ENCODE measurements at regions not wholly inside any gene's neighbourhood (a gene's known extent, or its start where the extent isn't known, plus 50 kb on each side); places are given as distances from the start of the nearest gene placed in this dataset.
"Not testable (repeated sequence)": the region's sequence is repeated elsewhere in the genome, so short reads cannot be mapped to it uniquely, and the experiment has no call there.

- DNase-seq, result not testable (repeated sequence)
Observed at GRCh38 chr1:95797761-95798160, 563.8 kb downstream of the RWDD3 start.

DNA sequence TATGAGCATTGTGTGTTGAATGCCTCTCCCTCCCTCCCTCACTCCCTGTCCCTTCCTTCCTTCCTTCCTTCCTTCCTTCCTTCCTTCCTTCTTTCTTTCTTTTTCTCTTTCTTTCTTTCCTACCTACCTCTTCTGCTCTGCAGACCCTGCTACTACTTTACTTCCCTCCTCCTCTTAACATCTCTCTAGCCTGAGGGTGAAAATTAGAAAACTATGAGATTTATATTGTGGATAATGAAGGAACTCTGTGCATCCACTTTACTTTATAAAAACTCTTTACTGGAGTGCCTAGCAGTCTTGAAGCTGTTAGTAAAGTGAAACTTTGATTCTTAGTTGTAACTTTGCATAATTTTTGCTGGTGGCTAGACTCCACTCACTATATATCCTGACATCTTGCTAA, 572.2 kb downstream of the RWDD3 start:
- DNase-seq, result no peak

- DNase-seq, result no peak
Observed at GRCh38 chr1:95809391-95809790, 575.4 kb downstream of the RWDD3 start.

DNA sequence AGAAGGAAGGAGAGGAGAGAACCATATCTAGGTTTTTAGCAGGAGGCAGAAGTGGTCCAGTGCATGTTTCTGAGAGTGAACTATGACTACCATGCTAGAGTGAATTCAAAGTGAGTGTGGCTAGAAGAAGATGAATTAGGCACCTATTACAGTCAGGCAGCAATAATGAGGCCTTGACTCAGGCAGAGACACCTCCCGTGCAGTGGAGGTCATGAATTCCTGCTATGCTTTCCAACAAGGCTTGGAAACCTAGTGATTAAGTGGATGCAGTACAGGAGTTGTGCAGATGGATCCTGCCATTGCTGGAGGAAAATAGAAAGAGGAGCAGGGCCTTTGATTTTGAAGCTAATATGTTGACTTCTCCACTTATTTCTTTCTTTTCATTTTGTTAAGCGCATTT, 581.5 kb downstream of the RWDD3 start:
- DNase-seq, result no peak

DNA sequence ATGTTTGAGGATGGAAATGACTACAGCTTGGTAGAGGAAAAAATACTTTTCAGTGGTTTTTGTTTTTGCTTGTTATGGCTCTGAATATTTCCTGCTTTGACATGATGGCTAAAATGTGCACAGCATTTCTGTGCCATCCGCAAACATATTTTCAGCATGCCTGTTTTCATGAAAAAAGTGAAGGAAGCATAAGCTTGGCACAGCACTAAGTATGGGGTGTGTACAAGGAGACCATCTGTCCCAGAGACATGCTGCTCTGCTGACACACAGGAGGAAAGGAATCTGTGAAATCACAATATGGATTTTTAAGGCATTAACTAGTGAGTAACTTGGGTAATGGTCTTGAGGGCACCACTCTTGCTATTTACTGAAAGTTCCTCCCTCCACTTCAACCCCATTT, 595.5 kb downstream of the RWDD3 start:
- no peak for DNase-seq

DNA sequence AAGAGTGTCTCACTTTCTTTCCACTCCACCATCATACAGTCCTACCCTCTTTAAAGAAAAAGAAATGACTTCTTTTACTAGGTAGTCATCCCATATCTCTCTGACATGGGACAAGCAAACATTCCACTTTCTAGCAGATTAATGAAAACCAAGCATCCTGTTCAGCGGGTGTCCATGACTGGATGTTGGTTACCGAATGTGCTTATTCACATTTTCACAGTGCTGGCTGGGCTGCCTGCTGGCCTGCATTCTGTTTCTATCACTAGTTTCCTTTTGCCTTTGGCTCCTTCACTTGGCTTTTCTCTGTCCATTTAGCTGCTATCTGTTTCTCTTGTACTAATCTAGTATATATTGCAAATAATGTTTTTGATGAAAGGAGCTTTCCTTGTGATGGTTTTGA, 598.4 kb downstream of the RWDD3 start:
- no peak for DNase-seq

GRCh38 chr1:95849439-95849838, 615.4 kb downstream of the RWDD3 start:
- no peak for DNase-seq

DNA sequence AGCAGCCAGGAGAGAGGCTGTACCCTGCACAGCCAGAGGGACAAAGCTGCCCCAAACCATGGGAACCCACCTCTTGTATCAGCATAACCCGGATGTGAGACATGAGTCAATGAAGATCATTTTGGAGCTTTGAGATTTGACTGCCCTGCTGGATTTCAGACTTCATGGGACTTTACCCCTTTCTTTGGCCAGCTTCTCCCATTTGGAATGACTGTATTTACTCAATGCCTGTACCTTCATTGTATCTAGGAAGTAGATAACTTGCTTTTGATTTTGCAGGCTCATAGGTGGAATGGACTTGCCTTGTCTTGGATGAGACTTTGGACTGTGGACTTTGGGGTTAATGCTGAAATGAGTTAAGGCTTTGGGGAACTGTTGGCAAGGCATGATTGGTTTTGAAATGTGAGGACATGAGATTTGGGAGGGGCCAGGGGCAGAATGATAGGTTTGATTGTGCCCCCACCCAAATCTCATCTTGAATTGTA, 616.2 kb downstream of the RWDD3 start:
- no peak for DNase-seq

- no peak for DNase-seq
Observed at GRCh38 chr1:95850763-95851162, 616.8 kb downstream of the RWDD3 start.

GRCh38 chr1:95852483-95853070, 618.6 kb downstream of the RWDD3 start:
- no peak for DNase-seq

DNA sequence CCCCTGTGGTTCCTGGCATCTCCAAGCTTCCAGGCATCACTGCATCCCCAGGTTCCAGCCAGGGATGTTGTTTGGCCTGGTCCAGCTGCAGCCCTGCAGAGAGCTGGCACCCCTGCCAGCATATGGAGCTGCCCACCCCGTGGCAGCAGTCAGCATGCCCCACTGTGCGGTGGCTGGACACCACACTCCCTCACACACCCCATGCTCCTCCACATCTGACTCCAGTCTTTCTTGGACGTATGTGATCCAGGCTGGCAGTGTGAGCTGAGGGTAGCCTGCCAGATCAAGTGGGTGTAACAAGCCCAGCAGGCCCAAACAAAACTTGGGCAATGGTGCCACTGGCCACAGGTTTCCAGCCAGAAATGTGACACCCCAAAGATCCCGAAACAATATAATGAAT, 620.4 kb downstream of the RWDD3 start:
- no peak for DNase-seq

DNA sequence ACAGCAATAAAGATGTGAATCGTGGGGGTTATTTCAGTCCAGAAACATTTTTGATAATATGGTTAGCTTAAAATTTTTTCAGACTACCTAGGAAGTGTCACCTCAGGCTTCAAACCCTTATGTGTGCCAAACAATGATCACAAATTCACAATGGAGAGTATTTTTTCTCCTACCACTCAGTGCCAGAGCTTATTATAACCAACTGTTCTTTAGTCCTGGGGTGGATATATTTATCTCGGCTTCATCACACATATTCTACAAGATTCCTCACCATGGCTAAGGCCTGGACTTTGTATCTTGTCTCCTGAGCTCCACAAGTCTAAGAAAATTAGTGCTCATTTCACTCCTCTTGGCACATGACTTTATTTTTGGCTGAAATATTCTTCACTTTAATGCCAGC, 629.1 kb downstream of the RWDD3 start:
- DNase-seq, result no peak

GRCh38 chr1:95865769-95866168, 631.8 kb downstream of the RWDD3 start:
- no peak for DNase-seq

GRCh38 chr1:95876276-95876675, 642.3 kb downstream of the RWDD3 start:
- DNase-seq, result no peak

DNA sequence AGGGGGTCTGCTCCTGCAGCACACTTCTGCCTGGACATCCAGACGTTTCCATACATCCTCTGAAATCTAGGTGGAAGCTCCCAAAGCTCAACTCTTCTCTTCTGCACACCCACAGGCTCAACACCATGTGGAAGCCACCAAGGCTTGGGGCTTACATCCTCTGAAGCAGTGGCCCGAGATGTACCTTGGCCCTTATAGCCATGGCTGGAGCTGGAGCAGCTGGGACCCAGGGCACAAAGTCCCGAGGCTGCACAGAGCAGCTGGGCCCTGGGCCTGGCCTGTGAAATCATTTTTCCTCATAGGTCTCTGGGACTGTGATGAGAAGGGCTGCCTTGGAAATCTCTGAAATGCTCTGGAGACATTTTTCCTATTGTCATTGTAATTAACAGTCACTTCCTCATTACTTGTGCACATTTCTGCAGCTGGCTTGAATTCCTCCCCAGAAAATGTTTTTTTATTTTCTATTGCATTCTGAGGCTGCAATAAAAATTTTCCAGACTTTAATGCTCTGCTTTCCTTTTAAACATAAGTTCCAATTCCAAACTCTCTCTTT, 645.6 kb downstream of the RWDD3 start:
- DNase-seq, result no peak

DNA sequence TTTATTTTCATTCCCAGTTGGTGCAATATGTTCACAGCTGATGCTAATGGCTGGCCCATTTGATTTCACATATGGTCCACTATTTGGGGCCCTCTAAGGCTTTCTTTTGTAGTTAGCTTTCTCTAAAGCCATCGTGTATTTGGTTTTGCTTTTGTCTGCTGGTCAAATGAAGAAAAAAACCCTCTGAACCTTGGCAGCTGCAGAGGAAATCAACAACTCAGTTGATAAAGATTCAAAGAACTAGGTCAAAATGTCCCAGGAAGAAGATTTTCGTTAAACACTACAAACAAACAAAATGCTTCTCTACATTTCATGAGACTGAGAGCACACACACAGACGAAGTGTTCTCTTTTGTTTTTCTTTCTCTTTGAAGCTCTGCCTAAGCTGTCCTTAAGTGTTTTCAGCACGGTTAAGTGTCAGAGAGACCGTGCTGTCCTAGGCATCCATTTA, 655.0 kb downstream of the RWDD3 start:
- no peak for DNase-seq

GRCh38 chr1:95889400-95889799, 655.4 kb downstream of the RWDD3 start:
- no peak for DNase-seq

GRCh38 chr1:95893921-95894320, 659.9 kb downstream of the RWDD3 start:
- no peak for DNase-seq

DNA sequence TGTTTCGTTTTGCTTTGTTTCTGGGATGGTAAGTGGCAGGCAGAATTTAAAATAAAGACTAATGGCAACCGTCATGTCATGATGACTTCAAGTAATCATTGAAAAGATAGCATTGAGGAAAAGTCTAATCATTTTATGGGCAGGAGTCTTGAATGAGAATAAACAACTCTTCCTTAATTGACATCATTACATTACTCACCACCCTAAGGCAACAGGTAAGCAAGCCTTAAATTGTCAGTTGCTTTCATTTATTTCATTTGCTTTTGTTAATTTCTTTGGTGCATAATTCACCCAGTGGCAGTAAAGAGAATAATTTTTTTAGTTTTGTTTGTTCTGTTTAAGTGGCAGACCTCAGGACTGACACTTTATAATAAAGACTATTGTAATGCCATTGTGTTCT, 669.0 kb downstream of the RWDD3 start:
- no peak for DNase-seq

DNA sequence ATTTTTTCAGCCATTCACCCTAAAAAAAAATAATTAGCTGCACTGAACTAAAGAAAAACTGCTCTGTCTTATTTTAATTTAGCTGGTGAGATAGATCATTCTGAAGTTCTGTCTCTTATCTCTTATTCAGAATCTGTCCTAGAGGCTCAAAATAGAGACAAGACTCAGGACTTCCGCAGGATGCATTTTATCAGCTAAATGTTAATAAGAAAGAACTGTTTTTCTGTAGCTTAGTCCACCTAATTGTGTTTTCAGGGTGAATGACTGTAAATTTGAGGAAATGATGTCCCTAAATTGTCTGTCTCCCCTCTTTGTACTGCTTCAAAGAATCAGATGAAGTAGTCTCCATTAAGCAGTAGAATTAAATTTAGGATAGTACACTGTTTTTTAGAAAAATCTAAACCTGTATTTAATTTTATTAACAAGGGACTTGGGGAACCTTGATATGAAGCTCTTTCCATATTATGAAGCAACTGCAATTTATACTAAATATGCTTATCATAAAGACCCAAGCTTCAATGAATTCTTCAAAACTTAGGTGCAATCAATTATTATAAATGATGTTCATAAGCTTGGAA, 671.9 kb downstream of the RWDD3 start:
- DNase-seq, result no peak

DNA sequence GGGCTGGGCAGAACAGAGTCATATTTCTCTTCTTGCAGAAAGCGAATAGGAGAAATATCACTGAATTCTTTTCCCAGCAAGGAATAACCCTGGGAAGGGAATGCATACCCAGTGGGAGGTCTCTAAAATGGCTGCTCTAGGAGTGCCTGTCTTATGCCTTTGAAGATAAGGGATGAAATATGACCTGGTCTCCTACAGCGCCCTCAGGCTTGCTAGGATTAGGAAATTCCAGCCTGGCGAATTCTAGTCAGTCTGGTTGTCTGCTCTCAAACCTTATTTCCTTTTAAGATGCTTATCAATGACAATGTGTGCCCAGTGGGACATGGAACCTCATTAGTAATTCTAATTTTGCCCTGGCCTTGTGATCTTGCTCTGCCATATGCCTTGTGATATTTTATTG, 677.7 kb downstream of the RWDD3 start:
- not testable (repeated sequence) for DNase-seq

- DNase-seq, result no peak
Observed at GRCh38 chr1:95916616-95917015, 682.6 kb downstream of the RWDD3 start.

- DNase-seq, result no peak
Observed at GRCh38 chr1:95924684-95925083, 690.7 kb downstream of the RWDD3 start.

GRCh38 chr1:95926331-95926730, 692.3 kb downstream of the RWDD3 start:
- DNase-seq, result no peak

DNA sequence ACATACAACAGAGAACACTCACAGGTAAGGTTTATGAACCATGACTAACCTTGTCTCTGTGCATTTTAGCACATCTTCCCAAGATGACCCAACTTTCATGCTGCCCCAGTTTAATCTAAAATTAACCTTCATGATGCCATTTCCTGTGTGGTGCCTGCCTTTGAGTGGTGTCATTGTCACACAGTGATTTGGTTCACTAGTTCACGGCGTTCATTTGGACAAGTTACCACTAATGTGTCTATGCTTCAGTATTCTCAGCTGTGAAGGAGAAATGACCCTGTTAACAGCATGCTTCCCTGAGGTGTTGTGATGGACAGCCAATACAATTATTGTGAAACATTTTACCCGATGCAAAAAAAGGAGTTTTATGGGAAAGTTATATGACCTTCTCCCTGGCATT, 693.1 kb downstream of the RWDD3 start:
- DNase-seq, result no peak

Measured in CD4-positive, alpha-beta T cell treated with Interleukin-10 for 1 hour (primary cell).